ENCODE measurements at regions not wholly inside any gene's neighbourhood (a gene's known extent, or its start where the extent isn't known, plus 50 kb on each side); places are given as distances from the start of the nearest gene placed in this dataset.

GRCh38 chr7:131109011-131109758, 218.5 kb upstream of the MKLN1 start:
- no peak for DNase-seq (ENCODE audit: low read depth)

DNA sequence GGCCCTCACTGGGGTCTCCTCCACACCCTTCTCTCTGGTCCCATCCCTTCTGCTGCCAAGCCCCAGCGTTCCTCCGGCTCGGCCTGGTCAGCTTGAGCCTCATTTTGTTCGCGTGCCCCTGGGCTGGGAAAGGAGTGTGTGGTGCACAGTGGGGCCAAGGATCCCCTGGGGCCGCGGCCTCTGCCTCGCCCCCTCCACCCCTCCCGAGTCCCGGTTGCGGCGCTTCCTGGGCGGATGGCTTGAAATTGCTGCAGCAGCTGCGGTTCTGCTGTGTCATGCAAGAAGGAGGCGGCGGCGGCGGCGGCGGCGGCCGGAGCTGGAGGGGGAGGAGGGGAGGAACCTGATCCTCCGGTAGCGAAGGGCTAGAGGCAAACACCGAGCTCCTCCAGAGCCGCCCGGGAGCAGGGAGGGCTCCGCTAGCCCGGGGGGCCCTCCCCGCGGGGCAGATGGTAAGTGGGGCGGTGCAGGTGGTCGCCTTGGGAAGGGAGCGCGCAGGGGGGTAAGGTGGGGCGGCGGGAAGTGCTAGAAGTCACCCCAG, 217.8 kb upstream of the MKLN1 start:
- DNase-seq (ENCODE audit: low read depth), result no peak

DNA sequence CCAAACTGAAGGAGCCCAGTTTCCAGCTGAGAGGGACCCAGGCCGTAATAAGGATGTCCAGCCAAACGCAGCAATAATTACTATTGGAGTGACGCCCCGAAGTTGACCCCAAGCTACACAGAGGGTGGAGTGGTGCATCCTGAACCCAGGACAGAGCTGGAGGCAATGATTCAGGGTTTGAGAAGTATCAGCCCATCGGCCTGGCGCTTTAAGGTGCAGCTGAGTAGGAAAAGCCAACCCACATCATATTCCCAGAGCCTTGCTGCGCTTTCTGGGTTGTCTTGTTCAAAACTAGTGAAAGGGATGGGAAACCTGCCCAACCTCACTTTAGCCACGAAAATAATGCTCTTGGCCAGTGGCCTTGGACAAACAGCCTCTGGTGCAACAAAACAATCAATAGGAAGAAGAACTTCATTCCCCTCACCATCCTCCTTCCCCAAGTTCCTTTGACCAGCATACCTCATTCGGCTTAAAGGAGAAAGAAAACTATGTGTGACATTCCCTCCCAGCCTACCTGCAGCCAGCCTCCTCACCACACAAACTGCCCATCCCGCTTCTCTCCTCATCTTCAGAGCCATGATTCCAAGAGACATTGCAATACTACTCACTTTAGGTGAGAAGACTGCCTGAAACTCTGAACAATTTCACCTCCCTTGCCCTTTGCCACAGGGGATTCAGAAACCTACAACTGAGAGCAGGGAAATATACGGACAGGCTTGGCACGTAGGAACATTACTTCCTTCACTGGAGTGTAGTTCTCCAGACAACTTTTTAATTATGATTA, 217.2 kb upstream of the MKLN1 start:
- DNase-seq (ENCODE audit: low read depth), result no peak

- no peak for DNase-seq (ENCODE audit: low read depth)
Measured at GRCh38 chr7:131111081-131111576, 216.5 kb upstream of the MKLN1 start.

- DNase-seq (ENCODE audit: low read depth), result no peak
Measured at GRCh38 chr7:131111792-131112191, 215.9 kb upstream of the MKLN1 start.

DNA sequence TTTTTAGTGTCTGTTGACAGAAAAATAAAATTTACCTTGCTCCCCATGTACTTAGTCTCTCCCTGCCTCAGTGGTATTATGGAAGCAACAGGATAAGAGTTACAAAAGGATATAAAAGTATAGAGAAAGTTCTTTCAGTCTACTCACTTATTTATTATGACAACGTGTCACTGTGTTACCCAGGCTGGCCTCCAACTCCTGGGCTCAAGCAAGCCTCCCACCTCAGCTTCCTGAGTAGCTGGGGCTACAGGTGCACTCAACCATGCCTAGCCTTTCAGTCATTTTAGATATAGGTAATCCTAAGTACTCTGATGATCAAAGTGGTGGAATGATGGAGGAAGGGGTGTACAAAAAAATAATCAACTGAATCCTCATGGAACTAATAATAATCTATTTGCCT, 215.2 kb upstream of the MKLN1 start:
- DNase-seq (ENCODE audit: low read depth), result no peak

- no peak for DNase-seq (ENCODE audit: low read depth)
Measured at GRCh38 chr7:131115340-131115739, 212.3 kb upstream of the MKLN1 start.

DNA sequence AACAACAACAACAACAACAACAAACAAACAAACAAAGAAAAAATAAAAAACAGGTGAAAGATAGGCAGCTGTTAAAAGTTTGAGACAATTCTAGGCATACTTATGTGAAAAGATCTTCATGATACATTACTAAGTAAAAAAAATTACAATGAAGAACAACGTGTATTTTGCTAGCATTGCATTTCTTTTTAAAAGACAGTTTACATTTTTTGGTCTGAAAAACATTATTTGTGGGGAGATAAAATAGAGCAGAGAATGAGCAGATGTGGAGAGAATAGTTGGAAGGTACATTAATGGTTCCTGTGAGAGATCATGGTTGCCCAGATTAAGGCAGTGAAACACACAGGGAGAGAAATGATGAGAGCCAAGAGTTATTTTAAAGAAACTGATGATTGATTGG, 210.2 kb upstream of the MKLN1 start:
- no peak for DNase-seq (ENCODE audit: low read depth)

DNA sequence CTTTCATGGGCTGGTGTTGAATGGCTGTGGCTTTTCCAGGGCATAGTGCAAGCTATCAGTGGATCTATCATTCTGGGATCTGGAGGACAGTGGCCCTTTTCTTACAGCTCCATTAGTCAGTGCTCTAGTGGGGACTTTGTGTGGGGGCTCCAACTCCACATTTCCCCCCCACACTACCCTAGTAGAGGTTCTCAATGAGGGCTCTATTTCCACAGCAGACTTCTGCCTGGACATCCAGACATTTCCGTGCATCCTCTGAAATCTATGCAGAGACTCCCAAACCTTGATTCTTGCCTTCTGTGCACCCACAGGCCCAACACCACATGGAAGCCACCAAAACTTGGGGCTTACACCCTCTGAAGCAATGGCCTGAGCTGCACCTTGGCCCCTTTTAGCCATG, 208.3 kb upstream of the MKLN1 start:
- no peak for DNase-seq (ENCODE audit: low read depth)

DNA sequence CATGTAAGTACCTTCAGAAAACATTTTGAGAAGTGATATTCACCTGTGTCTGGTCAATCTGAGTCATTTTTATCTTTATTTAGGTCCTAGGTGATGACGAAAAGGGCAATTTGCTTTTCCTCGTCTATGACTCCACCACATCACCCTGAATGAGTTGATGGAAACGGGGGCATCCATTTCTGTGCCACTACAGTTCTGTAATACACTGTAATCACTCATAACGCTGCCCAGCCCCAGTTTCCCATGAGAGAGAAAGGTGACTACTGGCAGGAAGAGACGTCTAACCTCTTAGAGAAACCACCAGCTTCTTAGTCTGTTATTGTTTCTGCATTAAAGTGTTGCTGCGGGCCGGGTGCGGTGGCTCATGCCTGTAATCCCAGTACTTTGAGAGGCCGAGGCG, 205.3 kb upstream of the MKLN1 start:
- no peak for DNase-seq (ENCODE audit: low read depth)

DNA sequence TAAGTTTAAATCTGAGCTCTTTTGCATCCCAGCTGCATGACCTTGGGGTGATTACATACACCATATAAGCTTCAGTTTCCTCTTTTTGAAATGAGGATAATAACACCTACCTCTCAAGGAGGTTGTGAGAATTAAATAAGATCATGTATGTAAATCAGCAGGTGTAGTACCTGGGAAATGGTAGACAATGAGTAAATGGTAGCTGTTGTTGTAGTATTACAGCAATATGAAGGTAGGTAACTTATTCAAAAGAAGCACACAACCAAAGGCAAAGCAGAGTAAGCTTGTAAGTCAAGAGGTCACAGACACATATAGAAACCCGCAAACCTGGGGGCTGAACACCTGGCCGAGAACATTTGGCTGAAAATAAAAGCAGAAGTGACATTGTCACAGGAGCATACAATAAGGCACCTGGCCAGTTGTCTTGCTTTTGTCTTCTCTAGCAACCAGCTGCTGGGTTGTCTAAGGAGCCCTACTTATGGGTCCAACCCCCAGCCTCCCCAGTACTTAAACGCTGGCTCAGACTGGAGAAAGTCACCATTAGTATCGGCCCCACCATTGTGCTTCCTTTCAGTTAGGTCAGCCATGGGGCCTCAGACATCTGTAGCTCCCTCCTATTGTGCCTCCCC, 203.6 kb upstream of the MKLN1 start:
- no peak for DNase-seq (ENCODE audit: low read depth)

DNA sequence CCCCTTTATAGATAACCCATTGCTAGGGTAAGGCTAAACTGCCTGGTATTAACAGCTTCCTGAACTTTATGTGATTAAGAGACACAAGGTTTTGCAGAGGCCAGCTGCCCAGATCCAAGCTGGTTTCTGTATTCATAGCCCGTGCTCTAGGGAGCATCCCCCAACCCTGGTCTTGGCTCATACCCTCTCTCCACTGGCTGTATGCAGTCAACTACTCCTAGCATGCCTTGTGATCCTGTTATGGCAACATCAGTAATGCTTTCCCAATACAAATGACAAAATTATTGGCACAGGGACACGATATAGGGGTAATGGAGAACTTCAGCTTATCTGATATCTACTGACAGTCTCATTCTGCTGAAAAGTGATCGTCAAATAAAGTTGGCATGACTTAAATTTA, 202.8 kb upstream of the MKLN1 start:
- DNase-seq (ENCODE audit: low read depth), result no peak

- DNase-seq (ENCODE audit: low read depth), result no peak
Measured at GRCh38 chr7:131130324-131130723, 197.4 kb upstream of the MKLN1 start.

- no peak for DNase-seq (ENCODE audit: low read depth)
Measured at GRCh38 chr7:131131012-131131745, 196.5 kb upstream of the MKLN1 start.

GRCh38 chr7:131131746-131132431, 195.8 kb upstream of the MKLN1 start:
- no peak for DNase-seq (ENCODE audit: low read depth)

GRCh38 chr7:131139462-131139861, 188.2 kb upstream of the MKLN1 start:
- no peak for DNase-seq (ENCODE audit: low read depth)

- no peak for DNase-seq (ENCODE audit: low read depth)
Measured at GRCh38 chr7:131141443-131141967, 186.2 kb upstream of the MKLN1 start.

GRCh38 chr7:131143869-131144268, 183.8 kb upstream of the MKLN1 start:
- DNase-seq (ENCODE audit: low read depth), result no peak

- DNase-seq (ENCODE audit: low read depth), result no peak
Measured at GRCh38 chr7:131145026-131145425, 182.7 kb upstream of the MKLN1 start.

DNA sequence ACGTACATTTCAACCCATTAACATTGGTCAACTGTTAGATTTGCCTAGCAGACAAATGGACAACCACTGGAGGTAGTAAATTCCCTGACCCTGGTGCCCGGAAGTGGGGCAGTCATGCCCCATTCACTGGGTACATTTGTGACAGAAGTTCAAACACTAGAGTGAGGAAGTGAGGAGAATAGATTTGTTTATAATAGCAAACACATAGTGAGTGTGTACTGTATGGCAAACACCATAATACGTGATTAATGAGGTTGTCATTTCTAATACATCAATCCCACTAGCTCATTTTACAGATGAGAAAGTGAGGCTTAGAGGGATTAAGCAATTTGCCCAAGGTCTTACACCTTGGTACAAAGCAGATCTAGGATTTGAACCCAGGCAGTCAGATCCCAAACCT, 181.9 kb upstream of the MKLN1 start:
- no peak for DNase-seq (ENCODE audit: low read depth)

- no peak for DNase-seq (ENCODE audit: low read depth)
Measured at GRCh38 chr7:131147604-131148003, 180.1 kb upstream of the MKLN1 start.
